HCT116 (cell line): ENCODE measurements at regions not wholly inside any gene's neighbourhood (a gene's known extent, or its start where the extent isn't known, plus 50 kb on each side); places are given as distances from the start of the nearest gene placed in this dataset.

Source experiments
- CEBPB ChIP-seq: IDR thresholded peaks from 2 replicates; pipeline ENCODE4 v1.6.1; 2012; ENCODE audit warnings: low read depth
- CTCF ChIP-seq, 3 experiments: fragments of 200-600 bp in 1 of 3; sonication (generic) in 1 of 3; IDR thresholded peaks in 2 of 3; conservative IDR thresholded peaks in 1 of 3; 2 replicates each; pipeline ENCODE4 v1.5.1; 2012 to 2017; ENCODE audit warnings: low read depth in 2 of 3, low read length in 2 of 3, antibody characterized with exemption in 1 of 3, borderline replicate concordance in 1 of 3, control low read depth in 1 of 3, mild to moderate bottlenecking in 1 of 3, mixed read lengths in 1 of 3, mixed run types in 1 of 3, moderate library complexity in 1 of 3; ENCODE audit not compliant: insufficient read depth in 1 of 3
- EZH2phosphoT487 ChIP-seq: fragments of 200-600 bp; IDR thresholded peaks from 2 replicates; pipeline ENCODE4 v1.6.1; 2018; ENCODE audit warnings: antibody characterized with exemption, borderline replicate concordance
- FOSL1 ChIP-seq: IDR thresholded peaks from 2 replicates; pipeline ENCODE4 v1.6.1; 2012; ENCODE audit warnings: low read depth
- POLR2A ChIP-seq: IDR thresholded peaks from 2 replicates; pipeline ENCODE4 v1.7.0; 2011; ENCODE audit warnings: borderline replicate concordance; ENCODE audit not compliant: insufficient read depth, insufficient read length; ENCODE audit errors: extremely low read depth
- POLR2AphosphoS5 ChIP-seq: IDR thresholded peaks from 2 replicates; pipeline ENCODE4 v1.6.1; 2011; ENCODE audit warnings: mild to moderate bottlenecking, low read depth, low read length, moderate library complexity
- RAD21 ChIP-seq: IDR thresholded peaks from 2 replicates; pipeline ENCODE4 v1.6.1; 2012; ENCODE audit warnings: low read depth, mild to moderate bottlenecking
- ZBTB33 ChIP-seq: IDR thresholded peaks from 2 replicates; pipeline ENCODE4 v1.6.1; 2011; ENCODE audit warnings: mild to moderate bottlenecking, low read length, moderate library complexity; ENCODE audit not compliant: insufficient replicate concordance; ENCODE audit errors: extremely low read depth
- TF ChIP-seq, protein P1 (sequence below): IDR thresholded peaks from 2 replicates; pipeline ENCODE4 v1.6.1; 2012
- TF ChIP-seq, protein P2 (sequence below): IDR thresholded peaks from 2 replicates; pipeline ENCODE4 v1.6.1; 2012; ENCODE audit warnings: low read depth

GRCh38 chr5:91311168-91311696 is 71.9 kb downstream of the ARRDC3 start:
- TF ChIP-seq CTCF (IDR thresholded peaks at IDR 0.05 in 2 of 3, conservative IDR thresholded peaks at IDR 0.05 in 1 of 3; ENCODE audit: borderline replicate concordance in 1 of 3, insufficient read depth in 1 of 3, low read depth in 2 of 3, low read length in 2 of 3) = no peak
- TF ChIP-seq, protein P1, sequence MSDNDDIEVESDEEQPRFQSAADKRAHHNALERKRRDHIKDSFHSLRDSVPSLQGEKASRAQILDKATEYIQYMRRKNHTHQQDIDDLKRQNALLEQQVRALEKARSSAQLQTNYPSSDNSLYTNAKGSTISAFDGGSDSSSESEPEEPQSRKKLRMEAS = no peak
- TF ChIP-seq FOSL1 = no peak
- TF ChIP-seq POLR2AphosphoS5 = no peak
- no peak for TF ChIP-seq ZBTB33
- TF ChIP-seq POLR2A = no peak
- no peak for TF ChIP-seq CEBPB
- TF ChIP-seq RAD21 = no peak
- TF ChIP-seq, protein P2, sequence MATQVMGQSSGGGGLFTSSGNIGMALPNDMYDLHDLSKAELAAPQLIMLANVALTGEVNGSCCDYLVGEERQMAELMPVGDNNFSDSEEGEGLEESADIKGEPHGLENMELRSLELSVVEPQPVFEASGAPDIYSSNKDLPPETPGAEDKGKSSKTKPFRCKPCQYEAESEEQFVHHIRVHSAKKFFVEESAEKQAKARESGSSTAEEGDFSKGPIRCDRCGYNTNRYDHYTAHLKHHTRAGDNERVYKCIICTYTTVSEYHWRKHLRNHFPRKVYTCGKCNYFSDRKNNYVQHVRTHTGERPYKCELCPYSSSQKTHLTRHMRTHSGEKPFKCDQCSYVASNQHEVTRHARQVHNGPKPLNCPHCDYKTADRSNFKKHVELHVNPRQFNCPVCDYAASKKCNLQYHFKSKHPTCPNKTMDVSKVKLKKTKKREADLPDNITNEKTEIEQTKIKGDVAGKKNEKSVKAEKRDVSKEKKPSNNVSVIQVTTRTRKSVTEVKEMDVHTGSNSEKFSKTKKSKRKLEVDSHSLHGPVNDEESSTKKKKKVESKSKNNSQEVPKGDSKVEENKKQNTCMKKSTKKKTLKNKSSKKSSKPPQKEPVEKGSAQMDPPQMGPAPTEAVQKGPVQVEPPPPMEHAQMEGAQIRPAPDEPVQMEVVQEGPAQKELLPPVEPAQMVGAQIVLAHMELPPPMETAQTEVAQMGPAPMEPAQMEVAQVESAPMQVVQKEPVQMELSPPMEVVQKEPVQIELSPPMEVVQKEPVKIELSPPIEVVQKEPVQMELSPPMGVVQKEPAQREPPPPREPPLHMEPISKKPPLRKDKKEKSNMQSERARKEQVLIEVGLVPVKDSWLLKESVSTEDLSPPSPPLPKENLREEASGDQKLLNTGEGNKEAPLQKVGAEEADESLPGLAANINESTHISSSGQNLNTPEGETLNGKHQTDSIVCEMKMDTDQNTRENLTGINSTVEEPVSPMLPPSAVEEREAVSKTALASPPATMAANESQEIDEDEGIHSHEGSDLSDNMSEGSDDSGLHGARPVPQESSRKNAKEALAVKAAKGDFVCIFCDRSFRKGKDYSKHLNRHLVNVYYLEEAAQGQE = no peak
- TF ChIP-seq EZH2phosphoT487 = no peak
